IgD-negative memory B cell (primary cell): ENCODE measurements at regions not wholly inside any gene's neighbourhood (a gene's known extent, or its start where the extent isn't known, plus 50 kb on each side); places are given as distances from the start of the nearest gene placed in this dataset.
"Not testable (repeated sequence)": the region's sequence is repeated elsewhere in the genome, so short reads cannot be mapped to it uniquely, and the experiment has no call there.

Experiments
- H3K27ac Mint-ChIP-seq, 3 donors: one replicate each; pipeline ENCODE4 v1.8.0; 2020 to 2022; ENCODE audit warnings: mild to moderate bottlenecking in 3 of 3, mixed read lengths in 3 of 3, moderate library complexity in 1 of 3
- H3K27me3 Mint-ChIP-seq: one replicate; pipeline ENCODE4 v1.8.0; 2021; ENCODE audit warnings: mixed read lengths
- H3K36me3 Mint-ChIP-seq: one replicate; pipeline ENCODE4 v1.8.0; 2020; ENCODE audit warnings: mild to moderate bottlenecking, mixed read lengths
- H3K4me1 Mint-ChIP-seq, 3 donors: one replicate each; pipeline ENCODE4 v1.8.0; 2020 to 2022; ENCODE audit warnings: mixed read lengths in 3 of 3, mild to moderate bottlenecking in 1 of 3
- H3K4me3 Mint-ChIP-seq, 4 donors: one replicate each; pipeline ENCODE4 v1.8.0; 2020 to 2022; ENCODE audit warnings: mild to moderate bottlenecking in 4 of 4, mixed read lengths in 4 of 4, moderate library complexity in 3 of 4
- H3K9me3 Mint-ChIP-seq, 3 donors: one replicate each; pipeline ENCODE4 v1.8.0; 2020 to 2021; ENCODE audit warnings: mixed read lengths in 3 of 3, mild to moderate bottlenecking in 1 of 3

GRCh38 chr5:110851357-110851756, 112.5 kb downstream of the SLC25A46 start:
- no peaks in the 10 kb centered on the region for H3K36me3 Mint-ChIP-seq
- peaks cover 0 to 4% (median 4%) of the 10 kb centered on the region in 3 donors for H3K4me1 Mint-ChIP-seq
- H3K27me3 Mint-ChIP-seq: no peaks in the 10 kb centered on the region
- no peak overlapping the region for H3K4me3 Mint-ChIP-seq
- H3K27ac Mint-ChIP-seq: no peak overlapping the region
- H3K9me3 Mint-ChIP-seq: peaks cover 4 to 6% (median 4%) of the 10 kb centered on the region in 3 donors

- Mint-ChIP-seq H3K9me3 (peaks cover 4 to 6% (median 6%) of the 10 kb centered on the region in 3 donors), H3K27ac (no peak overlapping the region), H3K4me3 (peak overlapping the region in 1 of 4 donors; percentile 22), H3K27me3 (no peaks in the 10 kb centered on the region), H3K36me3 (no peaks in the 10 kb centered on the region), H3K4me1 (peaks cover 0 to 4% (median 4%) of the 10 kb centered on the region in 3 donors)
These were observed 113.2 kb downstream of the SLC25A46 start for GRCh38 chr5:110852053-110852452.

- H3K4me1 Mint-ChIP-seq: peaks cover 0 to 4% (median 4%) of the 10 kb centered on the region in 3 donors
- peaks cover 4 to 6% (median 6%) of the 10 kb centered on the region in 3 donors for H3K9me3 Mint-ChIP-seq
- H3K27me3 Mint-ChIP-seq: no peaks in the 10 kb centered on the region
- H3K36me3 Mint-ChIP-seq: no peaks in the 10 kb centered on the region
- H3K4me3 Mint-ChIP-seq: no peak overlapping the region
- H3K27ac Mint-ChIP-seq: no peak overlapping the region
These were observed 113.7 kb downstream of the SLC25A46 start for GRCh38 chr5:110852541-110852940.

GRCh38 chr5:110853267-110853666, 114.5 kb downstream of the SLC25A46 start:
- Mint-ChIP-seq H3K27me3 (no peaks in the 10 kb centered on the region), H3K9me3 (peaks cover 0 to 6% (median 6%) of the 10 kb centered on the region in 3 donors), H3K36me3 (no peaks in the 10 kb centered on the region), H3K27ac (no peak overlapping the region), H3K4me3 (peak overlapping the region in 1 of 4 donors; percentile 6), H3K4me1 (peaks cover 0 to 4% (median 4%) of the 10 kb centered on the region in 3 donors)

- H3K27me3 Mint-ChIP-seq: no peaks in the 10 kb centered on the region
- peaks cover 0 to 6% (median 4%) of the 10 kb centered on the region in 3 donors for H3K9me3 Mint-ChIP-seq
- peaks cover 0 to 4% (median 4%) of the 10 kb centered on the region in 3 donors for H3K4me1 Mint-ChIP-seq
- no peak overlapping the region for H3K27ac Mint-ChIP-seq
- H3K4me3 Mint-ChIP-seq: no peak overlapping the region
- no peaks in the 10 kb centered on the region for H3K36me3 Mint-ChIP-seq
These were observed 115.4 kb downstream of the SLC25A46 start for GRCh38 chr5:110854200-110854599.

GRCh38 chr5:110855961-110856360, 117.2 kb downstream of the SLC25A46 start:
- Mint-ChIP-seq H3K4me3 (no peak overlapping the region), H3K9me3 (peaks cover 0 to 3% (median 0%) of the 10 kb centered on the region in 3 donors)

GRCh38 chr5:110865400-110866094, 126.7 kb downstream of the SLC25A46 start:
- Mint-ChIP-seq H3K4me3 (no peak overlapping the region), H3K27ac (no peak overlapping the region), H3K9me3 (peaks cover 0 to 2% (median 0%) of the 10 kb centered on the region in 3 donors), H3K27me3 (no peaks in the 10 kb centered on the region), H3K36me3 (peaks cover 6% of the 10 kb centered on the region), H3K4me1 (no peaks in the 10 kb centered on the region)

More at GRCh38 chr5:110855961-110856360, 117.2 kb downstream of the SLC25A46 start:
- Mint-ChIP-seq H3K27me3 (no peaks in the 10 kb centered on the region), H3K4me1 (peaks cover 0 to 4% (median 4%) of the 10 kb centered on the region in 3 donors), H3K27ac (no peak overlapping the region), H3K36me3 (peaks cover 4% of the 10 kb centered on the region)

- no peaks in the 10 kb centered on the region for H3K27me3 Mint-ChIP-seq
- no peaks in the 10 kb centered on the region for H3K4me1 Mint-ChIP-seq
- H3K27ac Mint-ChIP-seq: no peak overlapping the region
- peaks cover 0 to 2% (median 0%) of the 10 kb centered on the region in 3 donors for H3K9me3 Mint-ChIP-seq
- no peak overlapping the region for H3K4me3 Mint-ChIP-seq
- H3K36me3 Mint-ChIP-seq: peaks cover 2% of the 10 kb centered on the region
These were observed 131.1 kb downstream of the SLC25A46 start for GRCh38 chr5:110869927-110870326.

GRCh38 chr5:110872200-110872599, 133.4 kb downstream of the SLC25A46 start:
- H3K4me3 Mint-ChIP-seq: no peak overlapping the region
- H3K4me1 Mint-ChIP-seq: no peaks in the 10 kb centered on the region
- H3K27me3 Mint-ChIP-seq: no peaks in the 10 kb centered on the region
- peaks cover 2% of the 10 kb centered on the region for H3K36me3 Mint-ChIP-seq
- H3K27ac Mint-ChIP-seq: peak overlapping the region in 1 of 3 donors; percentile 93
- peaks cover 0 to 2% (median 0%) of the 10 kb centered on the region in 3 donors for H3K9me3 Mint-ChIP-seq

GRCh38 chr5:110872963-110873362, 134.2 kb downstream of the SLC25A46 start:
- Mint-ChIP-seq H3K27ac (no peak overlapping the region), H3K27me3 (no peaks in the 10 kb centered on the region), H3K36me3 (peaks cover 2% of the 10 kb centered on the region), H3K4me3 (no peak overlapping the region), H3K9me3 (peaks cover 0 to 2% (median 0%) of the 10 kb centered on the region in 3 donors), H3K4me1 (no peaks in the 10 kb centered on the region)

GRCh38 chr5:110873773-110874437, 135.1 kb downstream of the SLC25A46 start:
- Mint-ChIP-seq H3K4me1 (no peaks in the 10 kb centered on the region), H3K9me3 (peaks cover 0 to 2% (median 0%) of the 10 kb centered on the region in 3 donors), H3K27me3 (no peaks in the 10 kb centered on the region), H3K4me3 (no peak overlapping the region), H3K27ac (no peak overlapping the region), H3K36me3 (no peaks in the 10 kb centered on the region)

- H3K27ac Mint-ChIP-seq, H3K9me3 Mint-ChIP-seq, H3K36me3 Mint-ChIP-seq, H3K4me3 Mint-ChIP-seq, H3K27me3 Mint-ChIP-seq, H3K4me1 Mint-ChIP-seq: not testable (repeated sequence)
These were observed 136.3 kb downstream of the SLC25A46 start for GRCh38 chr5:110875115-110875514.

GRCh38 chr5:110878115-110878514, 139.3 kb downstream of the SLC25A46 start:
- Mint-ChIP-seq H3K27ac (no peak overlapping the region), H3K4me1 (no peaks in the 10 kb centered on the region), H3K9me3 (no peaks in the 10 kb centered on the region), H3K4me3 (peak overlapping the region in 1 of 4 donors; percentile 52), H3K36me3 (no peaks in the 10 kb centered on the region), H3K27me3 (peaks cover 2% of the 10 kb centered on the region)

- Mint-ChIP-seq H3K36me3 (no peaks in the 10 kb centered on the region), H3K27ac (no peak overlapping the region), H3K9me3 (no peaks in the 10 kb centered on the region), H3K27me3 (peaks cover 2% of the 10 kb centered on the region), H3K4me1 (no peaks in the 10 kb centered on the region), H3K4me3 (no peak overlapping the region)
These were observed 140.9 kb downstream of the SLC25A46 start for GRCh38 chr5:110879675-110880074.

- Mint-ChIP-seq H3K27me3 (peaks cover 2% of the 10 kb centered on the region), H3K27ac (no peak overlapping the region)
These were observed 141.6 kb downstream of the SLC25A46 start for GRCh38 chr5:110880413-110880812.

More at GRCh38 chr5:110880413-110880812, 141.6 kb downstream of the SLC25A46 start:
- Mint-ChIP-seq H3K36me3 (no peaks in the 10 kb centered on the region), H3K4me1 (no peaks in the 10 kb centered on the region), H3K4me3 (no peak overlapping the region), H3K9me3 (no peaks in the 10 kb centered on the region)
